Stimulated activated CD4-positive, alpha-beta T cell treated with anti-CD3 and anti-CD28 coated beads, Interleukin-1b, Interleukin-23, amount 100 ng/mL, for 1 hour (primary cell): ENCODE measurements at regions not wholly inside any gene's neighbourhood (a gene's known extent, or its start where the extent isn't known, plus 50 kb on each side); places are given as distances from the start of the nearest gene placed in this dataset.

Experiments used
- DNase-seq, 2 donors: peaks; one replicate each; pipeline ENCODE4 v3.0.0-alpha.2; 2020; ENCODE audit warnings: low read depth in 2 of 2

- no peak for DNase-seq
These were observed 324.9 kb downstream of the ZNF608 start for GRCh38 chr5:124421584-124421983.

GRCh38 chr5:124420952-124421351 lies 325.5 kb downstream of the ZNF608 start:
- DNase-seq = no peak

DNA sequence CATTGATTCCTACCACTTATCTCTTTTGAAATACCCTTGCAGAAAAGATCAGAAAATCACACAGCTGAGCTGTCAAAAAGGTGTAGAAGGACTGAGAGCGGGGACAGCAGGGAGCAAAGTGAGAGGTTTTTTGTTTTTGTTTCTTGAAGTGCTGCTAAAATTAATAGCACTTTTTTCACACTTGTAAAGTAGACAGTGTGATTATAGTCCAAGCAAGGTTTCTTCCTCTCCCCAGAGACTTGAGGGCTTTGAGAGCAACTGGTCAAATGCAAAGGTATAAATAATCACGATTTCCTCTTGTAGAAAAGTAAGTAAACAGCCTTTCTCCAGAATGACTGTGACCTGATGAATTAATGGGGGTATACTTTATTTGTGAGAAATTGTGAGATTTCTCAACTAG lies 326.9 kb downstream of the ZNF608 start:
- no peak for DNase-seq

DNA sequence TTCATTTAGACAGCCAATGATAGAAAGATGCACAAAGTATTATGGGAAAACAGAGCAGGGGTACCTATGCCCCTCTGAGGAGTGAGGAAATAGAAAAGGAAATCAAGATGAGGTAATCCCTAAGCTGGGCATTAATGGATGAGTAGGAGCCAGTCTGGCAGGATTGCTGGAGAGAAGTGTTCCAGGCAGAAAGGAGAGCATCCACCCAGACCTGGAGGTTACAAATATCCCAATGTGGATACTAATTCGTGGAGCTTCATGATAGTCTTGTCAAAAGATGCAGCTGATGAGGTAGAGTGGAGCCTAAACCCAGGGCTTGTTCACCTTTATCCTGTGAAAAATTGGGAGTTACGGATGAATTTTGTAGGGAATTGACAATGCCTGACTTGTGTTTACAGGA lies 328.0 kb downstream of the ZNF608 start:
- no peak for DNase-seq

- DNase-seq = no peak
These were observed 329.2 kb downstream of the ZNF608 start for GRCh38 chr5:124417196-124417595.

GRCh38 chr5:124416627-124417026 lies 329.8 kb downstream of the ZNF608 start:
- no peak for DNase-seq

- no peak for DNase-seq
These were observed 331.5 kb downstream of the ZNF608 start for GRCh38 chr5:124414973-124415372.

DNA sequence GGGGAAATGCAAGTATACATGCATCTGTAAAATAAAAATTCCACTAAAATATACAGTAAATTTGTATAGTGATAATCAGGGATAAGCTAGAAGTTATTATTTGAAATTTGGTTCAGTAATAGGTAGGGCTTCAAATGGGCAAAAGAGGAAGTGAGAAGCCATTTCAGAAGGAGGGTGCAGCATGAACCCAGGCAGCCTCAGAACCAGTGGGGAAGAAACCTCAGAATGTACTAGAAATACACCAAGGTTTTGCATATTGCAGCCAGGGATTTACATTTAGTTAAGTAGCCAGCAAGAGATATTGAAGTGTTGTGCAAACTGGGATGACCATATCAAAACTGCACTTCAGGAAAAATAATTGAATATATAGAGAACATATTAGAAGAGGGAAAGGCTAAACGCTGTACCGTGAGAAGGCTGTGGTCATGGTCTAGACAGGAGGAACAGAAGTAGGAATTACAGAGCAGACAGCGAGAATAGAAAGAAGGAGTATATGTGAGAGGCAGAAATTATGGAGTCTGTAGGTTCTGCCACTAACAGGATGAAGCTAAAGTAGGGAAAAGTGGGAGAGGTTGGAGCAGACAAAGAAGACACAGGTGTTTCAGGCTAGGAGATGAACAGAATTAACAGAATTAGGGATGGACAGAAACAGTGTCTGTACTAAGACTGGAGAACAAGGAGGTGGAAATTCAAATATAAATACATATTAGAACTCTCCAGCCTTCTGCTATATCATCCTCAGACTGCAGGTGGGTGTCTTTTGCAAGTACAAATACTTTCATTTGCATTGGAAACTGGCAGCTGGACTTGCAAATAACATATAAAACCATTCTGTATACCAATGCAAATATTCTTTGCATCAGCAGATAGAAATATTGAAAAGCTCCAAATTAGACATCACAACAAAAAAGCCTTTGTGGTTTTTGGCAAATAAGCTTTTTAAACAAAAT lies 335.6 kb downstream of the ZNF608 start:
- DNase-seq = no peak

GRCh38 chr5:124408738-124409453 lies 337.5 kb downstream of the ZNF608 start:
- DNase-seq = no peak

GRCh38 chr5:124404796-124405195 lies 341.6 kb downstream of the ZNF608 start:
- DNase-seq = no peak

DNA sequence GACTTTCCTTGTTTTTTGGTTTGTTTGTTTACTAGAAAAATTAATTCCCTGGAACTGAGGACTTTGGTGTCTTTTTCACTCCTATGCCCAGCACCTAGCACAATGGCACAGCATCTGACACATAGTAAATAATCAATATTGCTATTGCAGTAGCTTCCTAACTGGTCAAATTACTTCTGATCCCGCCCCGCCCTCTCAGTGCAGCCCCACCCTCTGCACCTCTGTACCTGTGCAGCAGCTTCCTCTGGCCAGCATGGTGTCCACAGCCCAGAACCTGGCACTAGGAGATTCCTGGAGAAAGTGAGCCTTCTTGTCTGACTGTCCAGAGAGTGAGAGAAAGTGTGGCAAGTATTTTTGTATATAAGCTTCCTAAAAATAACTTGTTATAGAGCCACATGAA lies 343.2 kb downstream of the ZNF608 start:
- no peak for DNase-seq

DNA sequence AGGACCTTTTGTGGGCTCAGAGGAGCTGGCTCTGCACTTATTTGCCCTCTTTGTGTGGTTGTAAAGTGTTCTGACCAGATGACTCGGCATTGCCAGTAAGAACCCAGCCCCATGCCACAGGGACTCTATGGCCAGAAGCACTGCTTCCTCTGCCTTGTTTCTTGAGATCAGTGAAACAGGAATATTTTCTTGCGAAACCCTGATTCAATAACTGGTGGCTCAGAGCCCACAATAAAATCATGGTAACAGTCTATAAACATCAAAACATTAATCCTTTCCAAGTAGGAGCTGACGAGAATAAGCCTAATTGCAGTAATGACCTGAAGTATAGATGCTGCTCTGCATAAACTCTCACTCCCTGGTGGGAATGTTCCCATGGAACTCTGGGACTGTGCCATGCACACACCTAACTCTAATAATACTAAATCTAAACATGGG lies 344.3 kb downstream of the ZNF608 start:
- no peak for DNase-seq

DNA sequence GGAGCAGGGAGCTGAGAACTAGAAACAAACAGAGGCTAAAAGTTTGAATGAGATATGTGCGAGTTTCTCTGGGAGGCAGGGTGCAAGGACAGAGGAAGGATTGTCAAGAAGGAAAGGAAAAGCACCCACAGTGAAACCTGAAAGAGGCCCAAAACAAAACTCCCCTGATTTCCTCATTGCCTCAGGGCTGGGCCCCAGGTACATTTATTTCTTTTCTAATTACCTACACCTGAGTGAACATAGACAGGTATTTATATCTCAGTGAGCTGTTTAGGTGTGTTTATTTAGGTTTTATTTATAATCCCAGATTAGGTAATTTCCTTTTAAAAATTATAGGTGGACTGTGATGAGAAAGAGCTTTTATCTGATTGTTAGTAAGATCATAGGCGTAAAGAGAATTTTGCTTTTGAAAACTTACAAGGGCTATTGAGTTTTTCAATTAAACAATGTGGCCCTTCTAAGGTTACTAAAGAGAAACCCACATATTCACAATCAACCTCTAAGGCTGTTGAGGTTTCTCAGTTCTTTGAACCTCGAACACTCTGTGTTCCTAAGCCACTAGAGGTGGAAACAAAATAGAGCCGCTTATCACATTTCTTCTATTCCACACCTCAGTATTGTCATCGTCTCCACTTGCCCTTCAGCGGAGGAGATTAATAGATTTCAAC lies 344.8 kb downstream of the ZNF608 start:
- no peak for DNase-seq

- no peak for DNase-seq
These were observed 346.9 kb downstream of the ZNF608 start for GRCh38 chr5:124399426-124399961.

GRCh38 chr5:124398460-124398859 lies 348.0 kb downstream of the ZNF608 start:
- no peak for DNase-seq

- no peak for DNase-seq
These were observed 349.1 kb downstream of the ZNF608 start for GRCh38 chr5:124397317-124397716.

- no peak for DNase-seq
These were observed 350.5 kb downstream of the ZNF608 start for GRCh38 chr5:124395926-124396325.

GRCh38 chr5:124395287-124395686 lies 351.2 kb downstream of the ZNF608 start:
- DNase-seq = no peak

DNA sequence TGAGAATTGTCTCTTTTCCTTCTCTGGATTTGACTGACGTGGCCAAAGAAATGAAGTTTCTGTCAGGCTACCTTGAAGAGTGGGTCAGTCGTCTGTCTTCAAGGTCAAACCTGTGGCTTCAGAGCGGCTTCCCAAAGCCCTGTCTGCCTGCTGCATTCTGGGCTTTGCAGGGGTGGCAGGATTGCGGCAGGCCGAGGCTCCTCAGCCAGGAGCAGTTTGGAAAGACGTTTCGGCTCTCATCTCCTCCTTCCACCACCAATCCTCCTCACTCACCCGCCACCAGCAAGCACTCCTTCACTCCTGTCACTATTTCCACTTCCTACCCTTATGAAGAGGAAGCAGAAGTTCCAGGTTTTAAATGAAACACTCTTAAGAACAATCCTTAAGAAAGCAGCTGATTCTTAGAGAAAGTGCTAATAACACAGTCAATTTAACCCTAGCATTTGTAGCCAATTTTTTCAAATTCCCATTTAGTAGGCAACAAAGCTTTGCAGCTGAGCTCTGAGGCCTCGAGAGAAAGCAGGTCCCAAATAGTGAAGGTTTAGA lies 351.7 kb downstream of the ZNF608 start:
- no peak for DNase-seq

DNA sequence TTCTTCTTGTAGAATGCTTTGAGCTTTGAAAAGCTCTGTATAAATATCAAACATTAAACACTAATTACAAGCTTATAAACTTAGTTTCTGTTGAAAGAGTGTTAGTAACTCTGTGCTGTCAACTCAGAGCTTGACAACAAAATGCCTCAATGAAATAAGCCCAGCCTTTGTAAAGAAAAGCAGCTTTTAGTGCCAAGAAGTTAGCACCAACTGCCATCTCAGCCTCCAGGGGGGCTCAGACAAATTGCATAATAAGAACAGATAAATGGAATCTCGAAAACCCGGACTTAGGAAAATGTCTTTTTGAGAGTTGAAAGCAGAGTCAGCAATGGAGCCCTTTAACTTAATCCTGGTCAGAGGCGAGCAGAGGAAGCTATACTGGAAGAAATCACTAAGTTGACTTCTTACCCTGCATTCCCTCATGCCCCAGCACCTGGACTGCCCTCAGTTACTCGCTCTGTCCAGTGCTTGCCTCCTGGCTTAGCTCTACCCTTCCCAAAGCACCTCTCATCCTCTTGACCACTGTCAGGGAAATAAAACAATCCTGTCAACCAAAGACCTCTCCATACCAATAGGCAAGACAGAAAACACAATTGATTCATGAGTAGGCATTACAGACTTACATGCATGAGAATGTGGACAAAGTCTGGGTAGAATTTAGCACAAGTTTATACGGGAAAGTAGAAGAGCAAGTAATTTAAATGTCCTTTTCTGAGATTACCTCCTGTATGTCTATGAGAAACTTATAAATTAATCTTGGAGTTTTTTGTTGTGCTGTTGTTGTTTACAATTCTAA lies 352.7 kb downstream of the ZNF608 start:
- no peak for DNase-seq

GRCh38 chr5:124383693-124384092 lies 362.7 kb downstream of the ZNF608 start:
- no peak for DNase-seq
